HG03354 (cell line): ENCODE measurements at regions not wholly inside any gene's neighbourhood (a gene's known extent, or its start where the extent isn't known, plus 50 kb on each side); places are given as distances from the start of the nearest gene placed in this dataset.

Experiments
- ATAC-seq: cut with Tn5 transposase; IDR thresholded peaks from one replicate; pipeline ENCODE4 v1.9.1; 2021; ENCODE audit warnings: mild to moderate bottlenecking; ENCODE audit not compliant: unreplicated experiment, poor library complexity, severe bottlenecking

- no peak for ATAC-seq
Observed at GRCh38 chr20:50428097-50428828, 81.9 kb upstream of the PTPN1 start.

GRCh38 chr20:50429412-50429811 is 80.8 kb upstream of the PTPN1 start:
- no peak for ATAC-seq

GRCh38 chr20:50431066-50431450 is 79.1 kb upstream of the PTPN1 start:
- no peak for ATAC-seq

GRCh38 chr20:50433001-50433761 is 77.0 kb upstream of the PTPN1 start:
- ATAC-seq = no peak

GRCh38 chr20:50434321-50434652 is 75.9 kb upstream of the PTPN1 start:
- ATAC-seq = no peak

- no peak for ATAC-seq
Observed at GRCh38 chr20:50434653-50435396, 75.4 kb upstream of the PTPN1 start.

- ATAC-seq = no peak
Observed at GRCh38 chr20:50435397-50436051, 74.7 kb upstream of the PTPN1 start.

GRCh38 chr20:50436052-50436656 is 74.0 kb upstream of the PTPN1 start:
- no peak for ATAC-seq

- ATAC-seq = no peak
Observed at GRCh38 chr20:50436696-50437095, 73.5 kb upstream of the PTPN1 start.

GRCh38 chr20:50438986-50439407 is 71.2 kb upstream of the PTPN1 start:
- no peak for ATAC-seq

- no peak for ATAC-seq
Observed at GRCh38 chr20:50439539-50440453, 70.4 kb upstream of the PTPN1 start.

GRCh38 chr20:50442512-50442911 is 67.7 kb upstream of the PTPN1 start:
- no peak for ATAC-seq

- no peak for ATAC-seq
Observed at GRCh38 chr20:50445354-50446151, 64.6 kb upstream of the PTPN1 start.

- no peak for ATAC-seq
Observed at GRCh38 chr20:50446351-50447101, 63.7 kb upstream of the PTPN1 start.

- no peak for ATAC-seq
Observed at GRCh38 chr20:50447102-50447804, 62.9 kb upstream of the PTPN1 start.

- ATAC-seq = no peak
Observed at GRCh38 chr20:50447817-50448216, 62.4 kb upstream of the PTPN1 start.
